ENCODE measurements at regions not wholly inside any gene's neighbourhood (a gene's known extent, or its start where the extent isn't known, plus 50 kb on each side); places are given as distances from the start of the nearest gene placed in this dataset.

GRCh38 chr13:74227476-74228158 lies 93.4 kb upstream of the KLF12 start:
- TF ChIP-seq NCOA1 (IDR thresholded peaks at IDR 0.05; ENCODE audit: low read depth) (no peak), POU5F1 (IDR thresholded peaks at IDR 0.05; ENCODE audit: borderline replicate concordance, low read depth, low read length, partially characterized antibody) (no peak), CHD2 (IDR thresholded peaks at IDR 0.05; ENCODE audit: low read depth, low read length) (no peak), ZNF778 (CRISPR knock-in tag; IDR thresholded peaks at IDR 0.05) (no peak), ZNF3 (CRISPR knock-in tag; IDR thresholded peaks at IDR 0.05) (no peak), ZBTB8A (IDR thresholded peaks at IDR 0.05; ENCODE audit: partially characterized antibody) (no peak), EWSR1 (IDR thresholded peaks at IDR 0.05; ENCODE audit: borderline replicate concordance, low read depth, partially characterized antibody) (no peak), ZNF316 (IDR thresholded peaks at IDR 0.05) (no peak), ZFP36 (IDR thresholded peaks at IDR 0.05; ENCODE audit: low read depth, low read length, partially characterized antibody) (no peak), ZKSCAN1 (IDR thresholded peaks at IDR 0.05; ENCODE audit: low read depth, low read length) (no peak), TBP (optimal IDR thresholded peaks at IDR 0.05; ENCODE audit: low read depth, low read length) (no peak), POLR2A (conservative IDR thresholded peaks at IDR 0.05) (no peak), HDAC3 (IDR thresholded peaks at IDR 0.05; ENCODE audit: borderline replicate concordance, partially characterized antibody) (no peak), ZBTB40 (IDR thresholded peaks at IDR 0.05) (no peak), ZBTB40 (CRISPR knock-in tag; IDR thresholded peaks at IDR 0.05) (no peak)

Measured in K562 (cell line).